OCI-LY3 (cell line): ENCODE measurements at regions not wholly inside any gene's neighbourhood (a gene's known extent, or its start where the extent isn't known, plus 50 kb on each side); places are given as distances from the start of the nearest gene placed in this dataset.

Experiments used
- H2AFZ ChIP-seq: fragments of 200-600, 300-600 bp; shearing (Covaris generic); 2 replicates; pipeline ENCODE4 v1.6.0; 2014; ENCODE audit warnings: antibody characterized with exemption, low read depth, low read length
- H3K27ac ChIP-seq: fragments of 200-600, 300-600 bp; sonication (generic); 2 replicates; pipeline ENCODE4 v1.5.1; 2014; ENCODE audit warnings: mild to moderate bottlenecking, low read length, moderate library complexity, mixed read lengths
- H3K27me3 ChIP-seq: fragments of 200-600, 300-600 bp; sonication (generic); 2 replicates; pipeline ENCODE4 v1.6.1; 2014; ENCODE audit warnings: low read depth, low read length, mixed read lengths
- H3K36me3 ChIP-seq: fragments of 200-600, 300-600 bp; sonication (generic); replicated peaks from 2 replicates; pipeline ENCODE3; 2014; ENCODE audit warnings: low read depth, low read length, mixed read lengths
- H3K4me1 ChIP-seq: fragments of 300-600, 200-600 bp; sonication (generic); 2 replicates; pipeline ENCODE4 v1.6.1; 2014; ENCODE audit warnings: low read length, mixed read lengths
- H3K4me2 ChIP-seq: fragments of 200-600, 300-600 bp; sonication (generic); 2 replicates; pipeline ENCODE4 v1.6.1; 2014; ENCODE audit warnings: low read length, mixed read lengths
- H3K4me3 ChIP-seq: fragments of 300-600, 200-600 bp; sonication (generic); 2 replicates; pipeline ENCODE4 v1.5.1; 2014; ENCODE audit warnings: antibody characterized with exemption, mild to moderate bottlenecking, low read length, moderate library complexity
- H3K79me2 ChIP-seq: fragments of 300-600, 200-600 bp; shearing (Covaris generic); 2 replicates; pipeline ENCODE4 v1.6.1; 2014; ENCODE audit warnings: mild to moderate bottlenecking, low read length, mixed read lengths
- H3K9ac ChIP-seq: fragments of 300-600, 200-600 bp; shearing (Covaris generic); 2 replicates; pipeline ENCODE4 v1.6.0; 2014; ENCODE audit warnings: mild to moderate bottlenecking, low read length, moderate library complexity
- H3K9me3 ChIP-seq: fragments of 200-600, 300-600 bp; shearing (Covaris generic); 2 replicates; pipeline ENCODE4 v1.6.1; 2014; ENCODE audit warnings: low read length, mixed read lengths; ENCODE audit not compliant: insufficient read depth
- H4K20me1 ChIP-seq: fragments of 200-600, 300-600 bp; sonication (generic); 2 replicates; pipeline ENCODE4 v1.6.1; 2016; ENCODE audit warnings: low read length, mixed read lengths; ENCODE audit not compliant: insufficient read depth
- CTCF ChIP-seq: fragments of 200-600, 300-600 bp; sonication (generic); IDR thresholded peaks from 2 replicates; pipeline ENCODE4 v1.5.1; 2014; ENCODE audit warnings: antibody characterized with exemption, low read length, low read depth
- EZH2phosphoT487 ChIP-seq: fragments of 200-600 bp; shearing (Covaris generic); IDR thresholded peaks from 2 replicates; pipeline ENCODE4 v1.6.1; 2018; ENCODE audit warnings: antibody characterized with exemption, mixed run types, low read depth

GRCh38 chr10:8144496-8144895 lies 90.0 kb downstream of the GATA3 start:
- H3K9me3 ChIP-seq: no peaks in the 10 kb centered on the region
- no peak overlapping the region for H2AFZ ChIP-seq

DNA sequence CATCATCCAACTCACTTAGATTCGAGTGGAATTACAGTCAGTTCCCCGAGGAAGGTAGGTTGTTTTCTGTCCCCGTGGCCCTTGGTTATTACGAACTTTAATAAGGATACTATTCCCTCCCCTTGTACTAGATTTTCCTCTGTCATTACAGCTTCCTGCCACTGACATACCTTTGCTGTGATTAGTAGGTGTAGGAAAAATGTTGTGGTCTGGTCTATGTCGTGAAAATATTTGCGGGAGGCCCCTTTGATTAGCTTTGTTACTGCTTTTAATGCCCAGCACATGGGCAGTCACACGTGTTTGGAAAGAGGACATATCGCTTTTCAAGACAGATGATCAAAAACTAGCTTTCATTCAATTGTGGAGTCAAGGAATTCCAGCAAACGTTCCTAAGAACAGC lies 92.2 kb downstream of the GATA3 start:
- Histone ChIP-seq H3K27ac (no peak overlapping the region), H3K79me2 (no peaks in the 10 kb centered on the region), H3K4me1 (no peaks in the 10 kb centered on the region), H3K9me3 (no peaks in the 10 kb centered on the region), H4K20me1 (no peaks in the 10 kb centered on the region), H3K36me3 (no peaks in the 10 kb centered on the region), H3K4me2 (no peak overlapping the region), H3K4me3 (no peak overlapping the region), H3K27me3 (peaks cover 8% of the 10 kb centered on the region; the same call in 1 of the 2 replicates), H2AFZ (no peak overlapping the region), H3K9ac (no peak overlapping the region)
- TF ChIP-seq CTCF (no peak), EZH2phosphoT487 (no peak)

More at GRCh38 chr10:8144496-8144895, 90.0 kb downstream of the GATA3 start:
- Histone ChIP-seq H3K79me2 (no peaks in the 10 kb centered on the region), H3K36me3 (no peaks in the 10 kb centered on the region), H3K4me3 (no peak overlapping the region), H4K20me1 (no peaks in the 10 kb centered on the region), H3K27me3 (peaks cover 8% of the 10 kb centered on the region; the same call in 1 of the 2 replicates), H3K4me1 (no peaks in the 10 kb centered on the region), H3K27ac (no peak overlapping the region), H3K9ac (no peak overlapping the region), H3K4me2 (no peak overlapping the region)
- TF ChIP-seq CTCF (no peak), EZH2phosphoT487 (no peak)

DNA sequence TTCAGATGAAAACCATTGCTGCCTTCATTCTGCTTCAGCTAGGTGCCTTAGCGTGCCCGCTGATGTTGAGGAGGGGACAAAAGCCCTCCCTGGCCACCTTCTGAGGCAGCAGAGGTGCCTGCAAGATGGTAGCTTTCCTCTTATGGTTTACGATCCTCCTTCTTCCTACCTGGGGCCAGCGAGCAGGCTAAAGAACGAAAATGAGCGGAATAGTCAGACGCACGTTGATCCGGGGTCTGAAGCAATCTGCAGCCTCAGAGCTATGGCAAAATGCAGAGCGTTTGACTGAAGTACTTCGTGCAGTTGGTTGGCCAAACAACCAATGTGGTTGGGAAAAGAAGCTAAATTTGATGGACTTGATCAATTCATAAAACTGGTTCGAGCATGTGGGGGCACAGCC lies 95.5 kb downstream of the GATA3 start:
- no peak overlapping the region for H3K27ac ChIP-seq
- no peaks in the 10 kb centered on the region for H3K36me3 ChIP-seq
- peaks cover 6% of the 10 kb centered on the region; the same call in 1 of the 2 replicates for H3K27me3 ChIP-seq
- H3K4me3 ChIP-seq: no peak overlapping the region
- no peak overlapping the region for H3K9ac ChIP-seq
- H3K4me2 ChIP-seq: no peak overlapping the region
- no peaks in the 10 kb centered on the region for H3K4me1 ChIP-seq
- H4K20me1 ChIP-seq: no peaks in the 10 kb centered on the region
- TF ChIP-seq CTCF: no peak
- no peak for TF ChIP-seq EZH2phosphoT487
- no peak overlapping the region for H2AFZ ChIP-seq
- H3K9me3 ChIP-seq: no peaks in the 10 kb centered on the region
- H3K79me2 ChIP-seq: no peaks in the 10 kb centered on the region

DNA sequence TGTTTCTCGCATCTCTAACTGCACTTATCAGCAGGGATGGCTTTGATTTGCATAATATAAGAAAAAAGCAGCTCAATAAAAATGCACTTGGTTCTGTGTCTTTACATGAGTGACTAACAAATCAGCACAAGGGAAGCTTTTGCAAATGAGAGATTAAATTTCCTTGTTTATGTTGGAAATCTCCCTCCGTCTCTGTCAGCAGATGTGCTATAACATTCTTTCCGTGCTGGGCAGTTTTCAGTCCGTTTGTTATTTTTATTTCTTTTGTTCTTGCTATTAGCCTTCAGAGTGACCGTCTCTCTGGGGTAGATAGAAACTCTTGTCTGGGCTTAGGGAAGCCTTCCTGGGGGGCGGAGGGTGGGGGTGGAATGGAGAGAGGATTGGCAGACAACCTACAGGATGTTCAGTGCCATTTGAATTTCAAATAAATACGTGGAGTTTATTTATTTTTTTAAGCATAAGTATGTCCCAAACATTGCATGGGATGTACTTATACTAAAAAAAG lies 96.0 kb downstream of the GATA3 start:
- TF ChIP-seq CTCF (no peak), EZH2phosphoT487 (no peak)
- Histone ChIP-seq H3K79me2 (no peaks in the 10 kb centered on the region), H3K9ac (no peak overlapping the region), H3K9me3 (no peaks in the 10 kb centered on the region), H4K20me1 (no peaks in the 10 kb centered on the region), H3K27me3 (peaks cover 6% of the 10 kb centered on the region; the same call in 1 of the 2 replicates), H3K4me3 (no peak overlapping the region), H3K4me2 (no peak overlapping the region), H3K27ac (no peak overlapping the region), H2AFZ (no peak overlapping the region), H3K36me3 (no peaks in the 10 kb centered on the region), H3K4me1 (no peaks in the 10 kb centered on the region)
